ENCODE measurements at regions not wholly inside any gene's neighbourhood (a gene's known extent, or its start where the extent isn't known, plus 50 kb on each side); places are given as distances from the start of the nearest gene placed in this dataset.
"Not testable (repeated sequence)": the region's sequence is repeated elsewhere in the genome, so short reads cannot be mapped to it uniquely, and the experiment has no call there.

GRCh38 chr6:27668442-27669294 is 195.8 kb upstream of the ZNF184 start:
- DNase-seq = peak; percentile 36

GRCh38 chr6:27667657-27668441 is 194.9 kb upstream of the ZNF184 start:
- no peak for DNase-seq

- no peak for DNase-seq
Measured at GRCh38 chr6:27667016-27667656, 194.2 kb upstream of the ZNF184 start.

- DNase-seq = no peak
Measured at GRCh38 chr6:27662769-27663168, 189.9 kb upstream of the ZNF184 start.

GRCh38 chr6:27662212-27662611 is 189.3 kb upstream of the ZNF184 start:
- DNase-seq = not testable (repeated sequence)

- DNase-seq = not testable (repeated sequence)
Measured at GRCh38 chr6:27653143-27653825, 180.4 kb upstream of the ZNF184 start.

- DNase-seq = no peak
Measured at GRCh38 chr6:27651371-27651732, 178.4 kb upstream of the ZNF184 start.

GRCh38 chr6:27650620-27651370 is 177.9 kb upstream of the ZNF184 start:
- no peak for DNase-seq

- DNase-seq = no peak
Measured at GRCh38 chr6:27644528-27644927, 171.6 kb upstream of the ZNF184 start.

- no peak for DNase-seq
Measured at GRCh38 chr6:27642744-27643456, 170.0 kb upstream of the ZNF184 start.

GRCh38 chr6:27635886-27636285 is 163.0 kb upstream of the ZNF184 start:
- DNase-seq = not testable (repeated sequence)

- not testable (repeated sequence) for DNase-seq
Measured at GRCh38 chr6:27633221-27633688, 160.3 kb upstream of the ZNF184 start.

- no peak for DNase-seq
Measured at GRCh38 chr6:27631609-27631916, 158.7 kb upstream of the ZNF184 start.

GRCh38 chr6:27630727-27631608 is 158.1 kb upstream of the ZNF184 start:
- no peak for DNase-seq

- no peak for DNase-seq
Measured at GRCh38 chr6:27624694-27625262, 151.9 kb upstream of the ZNF184 start.

GRCh38 chr6:27623103-27623502 is 150.2 kb upstream of the ZNF184 start:
- DNase-seq = no peak

GRCh38 chr6:27619436-27619835 is 146.5 kb upstream of the ZNF184 start:
- DNase-seq = no peak

GRCh38 chr6:27617700-27618689 is 145.1 kb upstream of the ZNF184 start:
- no peak for DNase-seq

Measured in GOT3 (cell line).